ENCODE measurements at regions not wholly inside any gene's neighbourhood (a gene's known extent, or its start where the extent isn't known, plus 50 kb on each side); places are given as distances from the start of the nearest gene placed in this dataset.

GRCh38 chr12:125530876-125531275 lies 465.6 kb downstream of the AACS start:
- no peak for TF ChIP-seq CTCF (IDR thresholded peaks at IDR 0.05; ENCODE audit: insufficient read depth, low read depth, low read length)
- H3K27me3 ChIP-seq (ENCODE audit: control insufficient read depth, insufficient read depth, low read length): no peaks in the 10 kb centered on the region
- ChIA-PET POLR2A (no interaction called here), CTCF (no interaction called here)
- H3K36me3 ChIP-seq (ENCODE audit: control insufficient read depth, insufficient read depth, low read length): no peaks in the 10 kb centered on the region
- no peak for DNase-seq (ENCODE audit: low read depth)
- H3K4me3 ChIP-seq (ENCODE audit: low read depth, low read length): no peak overlapping the region

GRCh38 chr12:125531574-125531973 lies 466.3 kb downstream of the AACS start:
- Histone ChIP-seq H3K36me3 (ENCODE audit: control insufficient read depth, insufficient read depth, low read length) (no peaks in the 10 kb centered on the region), H3K27me3 (ENCODE audit: control insufficient read depth, insufficient read depth, low read length) (no peaks in the 10 kb centered on the region), H3K4me3 (ENCODE audit: low read depth, low read length) (no peak overlapping the region)
- DNase-seq (ENCODE audit: low read depth): no peak
- no peak for TF ChIP-seq CTCF (IDR thresholded peaks at IDR 0.05; ENCODE audit: insufficient read depth, low read depth, low read length)
- CTCF ChIA-PET: no interaction called here
- POLR2A ChIA-PET: no interaction called here

- DNase-seq (ENCODE audit: low read depth): no peak
- POLR2A ChIA-PET: no interaction called here
- no peak overlapping the region for H3K4me3 ChIP-seq (ENCODE audit: low read depth, low read length)
- no peaks in the 10 kb centered on the region for H3K27me3 ChIP-seq (ENCODE audit: control insufficient read depth, insufficient read depth, low read length)
- peak; percentile 55 for TF ChIP-seq CTCF (IDR thresholded peaks at IDR 0.05; ENCODE audit: insufficient read depth, low read depth, low read length)
- CTCF ChIA-PET: interaction anchor here (0.8 kb wide), 1 partner anchor 10 kb away, joined by 4 read pairs; no protein-coding TSS in a partner anchor
- no peaks in the 10 kb centered on the region for H3K36me3 ChIP-seq (ENCODE audit: control insufficient read depth, insufficient read depth, low read length)
Measured at GRCh38 chr12:125533434-125534029, 468.3 kb downstream of the AACS start.

GRCh38 chr12:125538401-125539199 lies 473.4 kb downstream of the AACS start:
- CTCF ChIA-PET: no interaction called here
- no peak for DNase-seq (ENCODE audit: low read depth)

More at GRCh38 chr12:125538401-125539199, 473.4 kb downstream of the AACS start:
- TF ChIP-seq CTCF (IDR thresholded peaks at IDR 0.05; ENCODE audit: insufficient read depth, low read depth, low read length): no peak
- Histone ChIP-seq H3K4me3 (ENCODE audit: low read depth, low read length) (no peak overlapping the region), H3K27me3 (ENCODE audit: control insufficient read depth, insufficient read depth, low read length) (no peaks in the 10 kb centered on the region), H3K36me3 (ENCODE audit: control insufficient read depth, insufficient read depth, low read length) (no peaks in the 10 kb centered on the region)
- POLR2A ChIA-PET: no interaction called here
